ENCODE measurements at regions not wholly inside any gene's neighbourhood (a gene's known extent, or its start where the extent isn't known, plus 50 kb on each side); places are given as distances from the start of the nearest gene placed in this dataset.

DNA sequence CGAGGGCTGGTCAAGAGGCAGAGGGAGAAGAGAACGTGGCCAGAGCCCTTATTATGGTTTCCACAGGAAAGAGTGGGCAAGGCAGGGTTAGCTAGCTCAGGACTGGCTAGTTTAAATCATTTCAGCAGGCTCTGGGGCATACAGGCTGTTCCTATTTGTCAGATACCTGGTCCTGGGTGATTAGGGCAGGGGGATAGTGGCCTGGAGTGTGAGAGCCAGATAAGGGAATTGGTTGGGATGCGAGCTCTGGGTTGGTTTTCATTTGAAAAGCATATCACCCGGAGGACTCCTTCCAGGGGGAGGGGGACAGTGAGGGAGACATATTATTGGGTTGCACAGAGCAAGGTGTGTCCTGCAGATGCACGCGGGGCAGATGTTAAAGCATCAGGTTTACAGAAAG is 75.3 kb upstream of the CLDN10 start:
- TF ChIP-seq CTCF (IDR thresholded peaks at IDR 0.05) = no peak
- no peak for TF ChIP-seq POLR2A (IDR thresholded peaks at IDR 0.05)
- H3K27ac ChIP-seq = no peak overlapping the region
- H3K4me1 ChIP-seq = no peaks in the 10 kb centered on the region
- H3K36me3 ChIP-seq = no peaks in the 10 kb centered on the region
- H3K9me3 ChIP-seq = no peaks in the 10 kb centered on the region
- no peaks in the 10 kb centered on the region for H3K27me3 ChIP-seq
- no peak overlapping the region for H3K4me3 ChIP-seq
- DNase-seq = no peak

DNA sequence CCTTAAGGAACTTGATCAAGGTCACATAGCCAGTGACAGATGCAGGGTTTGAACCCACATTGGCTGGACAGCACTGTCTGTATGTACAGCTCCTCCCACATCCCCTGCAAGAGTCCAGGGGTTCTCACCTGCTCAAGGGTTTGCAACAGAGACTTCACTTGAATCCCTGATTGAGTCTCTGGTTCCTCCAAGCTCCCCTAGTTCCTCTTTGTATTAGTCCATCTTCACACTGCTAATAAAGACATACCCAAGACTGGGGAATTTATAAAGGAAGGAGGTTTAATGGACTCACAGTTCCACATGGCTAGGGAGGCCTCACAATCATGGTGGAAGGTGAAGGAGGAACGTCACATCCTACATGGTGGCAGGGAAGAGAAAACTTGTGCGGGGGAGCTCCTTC is 72.8 kb upstream of the CLDN10 start:
- no peak for DNase-seq
- Histone ChIP-seq H3K36me3 (no peaks in the 10 kb centered on the region), H3K27ac (no peak overlapping the region), H3K4me3 (no peak overlapping the region), H3K4me1 (no peaks in the 10 kb centered on the region), H3K27me3 (no peaks in the 10 kb centered on the region), H3K9me3 (no peaks in the 10 kb centered on the region)
- TF ChIP-seq POLR2A (IDR thresholded peaks at IDR 0.05) = no peak
- no peak for TF ChIP-seq CTCF (IDR thresholded peaks at IDR 0.05)

GRCh38 chr13:95480131-95480545 is 72.4 kb upstream of the CLDN10 start:
- DNase-seq = no peak
- Histone ChIP-seq H3K36me3 (no peaks in the 10 kb centered on the region), H3K4me1 (no peaks in the 10 kb centered on the region), H3K4me3 (no peak overlapping the region), H3K27ac (no peak overlapping the region), H3K27me3 (no peaks in the 10 kb centered on the region), H3K9me3 (no peaks in the 10 kb centered on the region)
- TF ChIP-seq CTCF (IDR thresholded peaks at IDR 0.05) (no peak), POLR2A (IDR thresholded peaks at IDR 0.05) (no peak)

DNA sequence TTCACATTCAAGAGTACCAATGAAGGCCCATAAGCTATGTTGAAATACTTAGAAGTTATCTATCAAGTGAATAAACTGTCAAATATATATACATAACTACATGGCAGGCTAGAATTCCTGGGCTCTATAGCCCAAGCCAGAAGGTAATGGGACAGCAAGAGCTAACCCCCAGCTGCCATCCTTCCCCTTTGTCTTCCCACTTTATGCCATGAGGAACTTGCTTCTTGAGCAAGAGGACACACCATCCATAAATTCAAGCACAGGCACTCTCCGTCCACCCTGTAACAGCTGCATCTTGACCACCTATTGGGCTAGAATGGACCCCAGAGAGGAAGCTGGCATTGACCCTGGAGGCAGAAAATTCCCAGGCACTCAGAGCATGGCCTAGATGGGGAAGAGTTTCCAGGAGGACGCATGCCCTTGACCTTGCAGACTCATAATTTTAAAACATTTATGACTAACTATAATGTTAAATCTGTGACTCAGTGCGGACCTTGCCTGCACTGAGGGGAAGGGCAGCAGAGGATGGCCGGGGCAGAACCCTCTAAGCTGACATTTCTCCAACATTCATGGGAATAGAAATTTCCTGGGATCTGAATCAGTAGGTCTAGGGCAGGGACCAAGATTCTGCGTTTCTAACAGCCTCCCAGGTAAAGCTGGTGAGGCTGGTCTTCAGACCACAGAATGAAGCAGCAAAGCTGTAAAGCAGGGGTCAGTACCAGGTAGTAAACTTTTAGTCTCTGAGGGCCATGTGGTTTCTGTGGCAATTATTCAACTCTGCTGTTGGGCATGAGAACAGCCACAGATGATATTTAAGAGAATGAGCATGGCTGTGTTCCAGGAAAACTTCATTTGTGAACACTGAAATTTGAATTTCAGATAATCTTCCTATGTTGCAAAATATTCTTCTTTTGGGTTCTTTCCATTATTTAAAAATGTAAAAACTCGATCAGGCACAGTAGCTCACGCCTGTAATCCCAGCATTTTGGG is 71.4 kb upstream of the CLDN10 start:
- no peaks in the 10 kb centered on the region for H3K36me3 ChIP-seq
- TF ChIP-seq CTCF (IDR thresholded peaks at IDR 0.05) (no peak), POLR2A (IDR thresholded peaks at IDR 0.05) (no peak)
- no peaks in the 10 kb centered on the region for H3K27me3 ChIP-seq
- H3K27ac ChIP-seq = no peak overlapping the region
- no peak overlapping the region for H3K4me3 ChIP-seq
- DNase-seq = peak in 1 of 3 donors; percentile 50
- no peaks in the 10 kb centered on the region for H3K4me1 ChIP-seq
- H3K9me3 ChIP-seq = no peaks in the 10 kb centered on the region

GRCh38 chr13:95484052-95484451 is 68.5 kb upstream of the CLDN10 start:
- no peaks in the 10 kb centered on the region for H3K27me3 ChIP-seq
- no peaks in the 10 kb centered on the region for H3K36me3 ChIP-seq
- H3K27ac ChIP-seq = no peak overlapping the region
- DNase-seq = no peak
- no peaks in the 10 kb centered on the region for H3K9me3 ChIP-seq
- H3K4me3 ChIP-seq = no peak overlapping the region
- no peaks in the 10 kb centered on the region for H3K4me1 ChIP-seq
- TF ChIP-seq CTCF (IDR thresholded peaks at IDR 0.05) (no peak), POLR2A (IDR thresholded peaks at IDR 0.05) (no peak)

Measured in Peyer's patch (tissue), 4 donors.